Colonic mucosa (tissue), 4 donors: ENCODE measurements at regions not wholly inside any gene's neighbourhood (a gene's known extent, or its start where the extent isn't known, plus 50 kb on each side); places are given as distances from the start of the nearest gene placed in this dataset.
"Not testable (repeated sequence)": the region's sequence is repeated elsewhere in the genome, so short reads cannot be mapped to it uniquely, and the experiment has no call there.

ENCODE experiments used
- DNase-seq: peaks from one replicate; pipeline ENCODE4 v3.0.0-alpha.2; 2020
- H3K27ac ChIP-seq: fragments of 200-600 bp; one replicate; pipeline ENCODE4 v1.8.0; 2021
- H3K27me3 ChIP-seq: fragments of 200-600 bp; one replicate; pipeline ENCODE4 v1.8.0; 2021
- H3K36me3 ChIP-seq: fragments of 200-600 bp; one replicate; pipeline ENCODE4 v1.8.0; 2021
- H3K4me1 ChIP-seq: fragments of 200-600 bp; one replicate; pipeline ENCODE4 v1.8.0; 2021; ENCODE audit warnings: mild to moderate bottlenecking
- H3K4me3 ChIP-seq: fragments of 200-600 bp; one replicate; pipeline ENCODE4 v1.8.0; 2021
- H3K9ac ChIP-seq, 2 donors: one replicate each; pipeline ENCODE4 v1.7.0; 2013; ENCODE audit warnings: control low read depth in 2 of 2, low read depth in 2 of 2, low read length in 2 of 2
- H3K9me3 ChIP-seq: fragments of 200-600 bp; one replicate; pipeline ENCODE4 v1.8.0; 2021
- CTCF ChIP-seq: fragments of 200-600 bp; IDR thresholded peaks from one replicate; pipeline ENCODE4 v1.8.0; 2022; ENCODE audit warnings: antibody characterized with exemption, mild to moderate bottlenecking
- intact Hi-C: fragments of 100-400 bp; cut with DNase I; formaldehyde crosslinking; loops from one replicate; pipeline ENCODE4 v1.14.1; 2022
- donor health status: healthy.
- donor health status: DM: no; HTN: no; CAD: no.
- donor health status: DM: no; HTN: no; CAD: no.

DNA sequence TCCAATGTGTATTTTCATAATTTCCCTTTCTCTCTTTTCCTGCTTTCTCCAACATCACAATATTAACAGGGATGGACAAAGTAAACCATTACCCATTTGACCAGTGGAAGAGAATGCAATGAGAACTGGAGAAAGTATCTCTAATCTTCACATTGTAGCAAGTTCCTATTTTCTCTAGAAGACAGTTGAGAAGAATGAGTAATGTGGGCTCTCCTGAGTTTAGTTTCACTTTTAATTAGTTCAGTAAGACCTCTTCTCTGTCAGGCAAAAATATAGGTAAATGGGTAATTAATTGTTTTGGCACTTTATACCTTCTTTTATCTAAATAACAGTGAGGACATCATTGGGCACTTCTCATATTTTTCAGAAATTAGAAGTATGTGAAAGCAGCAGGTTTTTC, 602.0 kb downstream of the GLUD2 start:
- Histone ChIP-seq H3K4me1 (no peaks in the 10 kb centered on the region), H3K9ac (no peak overlapping the region), H3K9me3 (no peaks in the 10 kb centered on the region), H3K36me3 (no peaks in the 10 kb centered on the region), H3K4me3 (no peak overlapping the region), H3K27ac (no peak overlapping the region), H3K27me3 (no peaks in the 10 kb centered on the region)
- TF ChIP-seq CTCF = no peak
- intact Hi-C loops = no loop called here
- DNase-seq = no peak

- Histone ChIP-seq H3K4me3 (no peak overlapping the region), H3K27me3 (no peaks in the 10 kb centered on the region), H3K4me1 (no peaks in the 10 kb centered on the region), H3K9me3 (no peaks in the 10 kb centered on the region), H3K27ac (no peak overlapping the region), H3K36me3 (no peaks in the 10 kb centered on the region), H3K9ac (no peak overlapping the region)
- TF ChIP-seq CTCF = no peak
- DNase-seq = no peak
- intact Hi-C loops = no loop called here
These were observed 607.9 kb downstream of the GLUD2 start for GRCh38 chrX:121655276-121655675.

DNA sequence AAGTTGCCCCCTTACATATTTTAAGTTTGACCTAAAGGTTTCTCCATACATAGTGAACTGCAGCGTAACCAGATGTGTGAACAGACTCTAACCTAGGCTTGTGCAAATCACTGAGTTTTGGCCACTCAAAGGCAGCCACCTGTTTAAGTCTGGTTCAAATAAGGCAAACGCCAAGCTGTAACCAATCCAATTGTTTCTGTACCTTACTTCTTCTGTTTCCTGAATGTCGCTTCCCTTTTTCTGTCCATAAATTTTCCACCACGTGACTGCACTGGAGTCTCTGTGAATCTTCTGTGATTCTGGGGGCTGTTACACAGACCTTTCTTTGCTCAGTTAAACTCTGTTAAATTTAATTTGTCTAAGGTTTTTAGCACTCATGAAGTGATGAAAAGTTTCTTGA, 618.8 kb downstream of the GLUD2 start:
- no peak for TF ChIP-seq CTCF
- intact Hi-C loops = no loop called here
- H3K4me3 ChIP-seq = no peak overlapping the region
- no peaks in the 10 kb centered on the region for H3K4me1 ChIP-seq
- H3K9ac ChIP-seq = no peak overlapping the region
- no peak for DNase-seq
- H3K27me3 ChIP-seq = no peaks in the 10 kb centered on the region
- no peak overlapping the region for H3K27ac ChIP-seq
- no peaks in the 10 kb centered on the region for H3K36me3 ChIP-seq
- no peaks in the 10 kb centered on the region for H3K9me3 ChIP-seq

GRCh38 chrX:121671649-121672048, 624.2 kb downstream of the GLUD2 start:
- Histone ChIP-seq H3K36me3 (no peaks in the 10 kb centered on the region), H3K9ac (no peak overlapping the region), H3K4me1 (no peaks in the 10 kb centered on the region), H3K4me3 (no peak overlapping the region), H3K27me3 (no peaks in the 10 kb centered on the region), H3K27ac (no peak overlapping the region), H3K9me3 (no peaks in the 10 kb centered on the region)
- no peak for DNase-seq
- intact Hi-C loops = no loop called here
- no peak for TF ChIP-seq CTCF

- H3K27ac ChIP-seq, H3K4me1 ChIP-seq, intact Hi-C loops, H3K4me3 ChIP-seq, H3K36me3 ChIP-seq, DNase-seq, H3K9ac ChIP-seq, H3K27me3 ChIP-seq, H3K9me3 ChIP-seq: not testable (repeated sequence)
These were observed 661.8 kb downstream of the GLUD2 start for GRCh38 chrX:121709236-121709635.

DNA sequence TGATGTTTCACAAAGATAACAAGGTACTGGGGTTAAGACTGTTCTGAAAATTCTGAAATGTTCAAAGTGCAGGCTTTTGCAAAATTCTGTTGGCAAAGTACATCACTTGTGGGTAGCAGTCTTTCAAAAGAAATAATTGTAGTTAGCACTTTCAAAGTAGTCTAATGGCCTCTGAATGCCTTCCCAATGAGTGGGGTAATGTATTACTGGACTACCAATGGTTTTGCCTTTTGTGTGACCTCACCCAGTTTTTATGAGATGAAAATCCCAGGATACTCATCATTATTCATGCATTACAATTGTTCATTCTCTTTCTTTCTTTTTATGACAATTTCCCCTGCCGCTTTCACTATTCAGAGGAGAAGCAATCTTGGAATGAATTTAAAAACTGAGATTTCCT, 686.1 kb downstream of the GLUD2 start:
- H3K9me3 ChIP-seq = no peaks in the 10 kb centered on the region
- no peaks in the 10 kb centered on the region for H3K36me3 ChIP-seq
- DNase-seq = no peak
- H3K9ac ChIP-seq = no peak overlapping the region
- TF ChIP-seq CTCF = no peak
- H3K27ac ChIP-seq = no peak overlapping the region
- intact Hi-C loops = no loop called here
- no peaks in the 10 kb centered on the region for H3K27me3 ChIP-seq
- H3K4me3 ChIP-seq = no peak overlapping the region
- no peaks in the 10 kb centered on the region for H3K4me1 ChIP-seq
